ENCODE measurements at regions not wholly inside any gene's neighbourhood (a gene's known extent, or its start where the extent isn't known, plus 50 kb on each side); places are given as distances from the start of the nearest gene placed in this dataset.

DNA sequence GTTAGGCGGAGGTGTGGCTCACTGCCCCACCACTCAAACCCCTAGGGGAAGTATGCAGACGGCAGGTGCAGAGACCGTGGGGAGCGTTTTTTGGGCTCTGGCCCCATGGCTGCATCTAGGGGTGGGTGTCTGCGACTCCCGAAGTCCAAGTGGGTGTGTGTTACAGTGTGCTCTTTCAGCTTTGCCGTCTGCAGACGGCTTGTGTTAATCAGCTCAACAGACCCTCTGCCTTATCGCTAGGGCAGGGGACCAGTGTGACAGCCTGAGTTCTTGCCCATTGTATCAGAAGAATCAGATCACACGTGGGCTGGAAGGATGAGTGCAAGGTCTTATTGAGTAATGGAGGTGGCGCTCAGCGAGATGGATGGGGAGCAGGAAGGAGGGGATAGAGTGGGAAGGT, 162.8 kb downstream of the ENC1 start:
- no peaks in the 10 kb centered on the region; the same call in 1 of the 2 replicates for H3K27me3 ChIP-seq (ENCODE audit: control insufficient read depth, insufficient read depth, low read length)
- ChIA-PET POLR2A (no interaction called here), CTCF (interaction anchor here (0.8 kb wide), 1 partner anchor 160 kb away, joined by 3 read pairs; no protein-coding TSS in a partner anchor)
- DNase-seq (ENCODE audit: low read depth), result no peak
- H3K4me3 ChIP-seq (ENCODE audit: low read depth, low read length), result no peak overlapping the region
- TF ChIP-seq, protein P1, sequence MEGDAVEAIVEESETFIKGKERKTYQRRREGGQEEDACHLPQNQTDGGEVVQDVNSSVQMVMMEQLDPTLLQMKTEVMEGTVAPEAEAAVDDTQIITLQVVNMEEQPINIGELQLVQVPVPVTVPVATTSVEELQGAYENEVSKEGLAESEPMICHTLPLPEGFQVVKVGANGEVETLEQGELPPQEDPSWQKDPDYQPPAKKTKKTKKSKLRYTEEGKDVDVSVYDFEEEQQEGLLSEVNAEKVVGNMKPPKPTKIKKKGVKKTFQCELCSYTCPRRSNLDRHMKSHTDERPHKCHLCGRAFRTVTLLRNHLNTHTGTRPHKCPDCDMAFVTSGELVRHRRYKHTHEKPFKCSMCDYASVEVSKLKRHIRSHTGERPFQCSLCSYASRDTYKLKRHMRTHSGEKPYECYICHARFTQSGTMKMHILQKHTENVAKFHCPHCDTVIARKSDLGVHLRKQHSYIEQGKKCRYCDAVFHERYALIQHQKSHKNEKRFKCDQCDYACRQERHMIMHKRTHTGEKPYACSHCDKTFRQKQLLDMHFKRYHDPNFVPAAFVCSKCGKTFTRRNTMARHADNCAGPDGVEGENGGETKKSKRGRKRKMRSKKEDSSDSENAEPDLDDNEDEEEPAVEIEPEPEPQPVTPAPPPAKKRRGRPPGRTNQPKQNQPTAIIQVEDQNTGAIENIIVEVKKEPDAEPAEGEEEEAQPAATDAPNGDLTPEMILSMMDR (IDR thresholded peaks at IDR 0.05; ENCODE audit: insufficient read depth, low read depth, low read length), result no peak
- no peaks in the 10 kb centered on the region for H3K36me3 ChIP-seq (ENCODE audit: control insufficient read depth, insufficient read depth, low read length)

GRCh38 chr5:74476819-74477453, 163.6 kb downstream of the ENC1 start:
- DNase-seq (ENCODE audit: low read depth), result no peak
- CTCF ChIA-PET, result interaction anchor here (0.8 kb wide), 1 partner anchor 161 kb away, joined by 3 read pairs; no protein-coding TSS in a partner anchor
- POLR2A ChIA-PET, result no interaction called here
- Histone ChIP-seq H3K27me3 (ENCODE audit: control insufficient read depth, insufficient read depth, low read length) (no peaks in the 10 kb centered on the region; the same call in 1 of the 2 replicates), H3K4me3 (ENCODE audit: low read depth, low read length) (no peak overlapping the region), H3K36me3 (ENCODE audit: control insufficient read depth, insufficient read depth, low read length) (no peaks in the 10 kb centered on the region)
- TF ChIP-seq, protein P1 (IDR thresholded peaks at IDR 0.05; ENCODE audit: insufficient read depth, low read depth, low read length), result no peak

DNA sequence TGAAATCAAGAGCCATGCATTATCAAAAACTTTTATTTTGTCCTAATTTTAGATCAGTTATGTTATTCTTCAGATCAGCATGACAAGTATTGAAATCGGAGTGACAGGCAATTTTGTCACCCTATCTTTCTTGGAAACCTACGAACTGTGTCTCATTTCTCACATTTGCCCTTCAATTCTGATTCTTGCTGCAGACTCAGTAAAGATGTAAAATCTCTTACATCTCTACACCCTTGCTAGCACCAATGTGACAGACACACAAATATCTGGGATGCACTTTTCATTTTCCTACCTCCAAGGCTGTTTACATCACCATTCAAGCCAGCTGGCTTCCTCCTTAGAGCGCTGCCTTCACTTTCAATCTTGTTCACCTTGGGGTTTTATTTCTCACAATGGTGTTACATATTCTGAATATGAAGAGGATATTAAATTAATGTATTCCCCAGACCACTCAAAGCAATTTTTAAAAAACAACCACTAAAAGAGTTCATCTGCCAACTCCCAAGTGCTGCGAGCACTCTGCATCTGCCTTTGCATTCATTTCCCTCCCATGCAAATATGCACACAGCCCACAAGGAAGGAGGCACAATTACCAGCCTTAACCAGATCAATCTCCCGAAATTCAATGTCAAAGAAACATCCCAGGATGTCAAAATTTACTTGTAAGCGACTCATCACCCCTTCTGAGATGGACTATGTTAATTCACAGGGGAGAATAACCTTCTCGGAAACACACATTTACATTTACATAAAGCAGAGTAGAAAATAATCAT, 164.3 kb downstream of the ENC1 start:
- Histone ChIP-seq H3K36me3 (ENCODE audit: control insufficient read depth, insufficient read depth, low read length) (no peaks in the 10 kb centered on the region), H3K27me3 (ENCODE audit: control insufficient read depth, insufficient read depth, low read length) (no peaks in the 10 kb centered on the region; the same call in 1 of the 2 replicates), H3K4me3 (ENCODE audit: low read depth, low read length) (no peak overlapping the region)
- no peak for DNase-seq (ENCODE audit: low read depth)
- TF ChIP-seq, protein P1 (IDR thresholded peaks at IDR 0.05; ENCODE audit: insufficient read depth, low read depth, low read length), result no peak
- ChIA-PET CTCF (no interaction called here), POLR2A (no interaction called here)

DNA sequence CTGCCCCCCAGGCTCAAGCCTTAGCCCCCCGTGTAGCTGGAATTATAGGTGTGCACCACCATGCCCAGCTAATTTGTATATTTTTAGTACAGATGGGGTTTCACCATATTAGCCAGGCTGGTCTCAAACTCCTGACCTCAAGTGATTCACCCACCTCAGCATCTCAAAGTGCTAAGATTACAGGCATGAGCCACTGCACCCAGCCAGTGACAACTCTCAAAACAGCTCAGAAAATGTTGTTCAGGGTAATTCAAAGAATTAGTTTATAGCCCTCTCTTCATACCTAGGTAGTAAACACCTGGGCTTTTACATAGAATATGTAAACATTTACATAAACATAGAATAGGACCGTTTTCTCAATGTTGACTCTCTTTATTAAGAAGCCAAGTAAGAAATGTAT, 168.7 kb downstream of the ENC1 start:
- H3K27me3 ChIP-seq (ENCODE audit: control insufficient read depth, insufficient read depth, low read length), result no peaks in the 10 kb centered on the region
- CTCF ChIA-PET, result interaction anchor here (0.6 to 0.8 kb wide), 4 partner anchors 22 to 416 kb away, joined by 3 read pairs; no protein-coding TSS in a partner anchor
- TF ChIP-seq, protein P1 (IDR thresholded peaks at IDR 0.05; ENCODE audit: insufficient read depth, low read depth, low read length), result no peak
- no peak for DNase-seq (ENCODE audit: low read depth)
- H3K4me3 ChIP-seq (ENCODE audit: low read depth, low read length), result no peak overlapping the region
- POLR2A ChIA-PET, result no interaction called here
- no peaks in the 10 kb centered on the region for H3K36me3 ChIP-seq (ENCODE audit: control insufficient read depth, insufficient read depth, low read length)

DNA sequence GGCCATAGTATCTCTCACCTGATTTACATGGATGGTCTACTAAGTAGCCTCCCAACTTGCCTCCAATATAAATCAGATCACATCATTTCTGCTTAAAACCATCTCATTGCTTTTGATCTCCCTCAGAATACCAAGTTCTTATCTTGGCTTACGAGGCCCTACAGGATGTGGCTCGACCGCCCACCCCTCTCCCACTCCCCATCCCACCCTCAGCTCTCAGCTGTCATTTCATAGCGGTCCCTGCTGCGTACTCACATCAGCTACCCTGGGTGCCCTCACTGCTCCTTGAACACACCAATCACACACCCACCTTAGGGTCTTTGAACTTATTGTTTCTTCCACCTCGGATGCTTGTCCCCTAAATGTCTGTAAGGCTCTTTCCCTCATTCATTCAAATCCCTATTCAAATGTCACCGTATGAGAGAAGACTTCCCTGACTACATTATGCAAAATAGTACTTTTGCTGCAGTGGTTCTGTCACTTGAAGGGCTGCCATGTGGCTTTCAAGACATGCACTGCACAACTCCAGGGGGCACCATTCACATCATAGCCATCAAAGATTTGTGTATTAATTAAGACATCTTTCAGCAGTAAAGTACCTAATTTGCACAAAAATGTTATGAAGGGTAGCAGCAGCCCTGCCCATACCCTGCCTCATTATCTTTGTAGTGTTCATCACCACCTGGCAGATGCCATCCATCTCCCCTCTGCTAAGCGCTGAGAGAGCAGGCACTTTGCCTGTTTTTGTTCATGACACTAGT, 171.1 kb downstream of the ENC1 start:
- POLR2A ChIA-PET, result no interaction called here
- Histone ChIP-seq H3K27me3 (ENCODE audit: control insufficient read depth, insufficient read depth, low read length) (no peaks in the 10 kb centered on the region), H3K36me3 (ENCODE audit: control insufficient read depth, insufficient read depth, low read length) (no peaks in the 10 kb centered on the region), H3K4me3 (ENCODE audit: low read depth, low read length) (no peak overlapping the region)
- TF ChIP-seq, protein P1 (IDR thresholded peaks at IDR 0.05; ENCODE audit: insufficient read depth, low read depth, low read length), result no peak
- no peak for DNase-seq (ENCODE audit: low read depth)
- CTCF ChIA-PET, result no interaction called here

Measured in BJ (cell line).